Testis (tissue), 2 donors: ENCODE measurements at regions not wholly inside any gene's neighbourhood (a gene's known extent, or its start where the extent isn't known, plus 50 kb on each side); places are given as distances from the start of the nearest gene placed in this dataset.

Experiments used
- DNase-seq: peaks from one replicate; pipeline ENCODE4 v3.0.0-alpha.2; 2019
- H3K27ac ChIP-seq, 2 donors: fragments of 200-600 bp; sonication (generic); one replicate each; pipeline ENCODE4 v1.5.1; 2019
- H3K27me3 ChIP-seq: fragments of 200-600 bp; sonication (generic); one replicate; pipeline ENCODE4 v1.5.1; 2019
- H3K36me3 ChIP-seq: fragments of 200-600 bp; sonication (generic); one replicate; pipeline ENCODE4 v1.5.1; 2017; ENCODE audit warnings: low read depth; ENCODE audit errors: missing control alignments
- H3K4me1 ChIP-seq: fragments of 200-600 bp; sonication (generic); one replicate; pipeline ENCODE4 v1.5.1; 2019
- H3K4me3 ChIP-seq, 2 donors: fragments of 200-600 bp; sonication (generic); one replicate each; pipeline ENCODE4 v1.5.1; 2017 to 2019
- H3K9me3 ChIP-seq: fragments of 200-600 bp; sonication (generic); one replicate; pipeline ENCODE4 v1.5.1; 2017
- CTCF ChIP-seq, 3 experiments: fragments of 450-650 bp in 2 of 3; fragments of 200-600 bp in 1 of 3; sonication (generic) in 1 of 3; IDR thresholded peaks; one replicate each; pipeline ENCODE4 v1.5.1; 2016 to 2019; ENCODE audit warnings: antibody characterized with exemption in 3 of 3, mild to moderate bottlenecking in 2 of 3, moderate library complexity in 1 of 3
- POLR2A ChIP-seq: fragments of 450-650 bp; IDR thresholded peaks from one replicate; pipeline ENCODE4 v1.6.1; 2017; ENCODE audit warnings: antibody characterized with exemption, mild to moderate bottlenecking, moderate library complexity
- WGBS, 2 donors: methylation state at CpG; one replicate each; pipeline ENCODE4 v1.1.5; 2018; 5-methylcytosine and 5-hydroxymethylcytosine counted together
- intact Hi-C: fragments of 100-400 bp; cut with DNase I; formaldehyde crosslinking; loops from one replicate; pipeline ENCODE4 v1.15.1; 2023; ENCODE audit warnings: low total_unique reads

- DNase-seq = no peak
- 78 to 84% methylated on average over 5 of the region's 5 CpGs for WGBS, 2 donors
- Histone ChIP-seq H3K27me3 (no peaks in the 10 kb centered on the region), H3K9me3 (no peaks in the 10 kb centered on the region), H3K4me3 (no peak overlapping the region), H3K27ac (no peak overlapping the region), H3K36me3 (no peaks in the 10 kb centered on the region), H3K4me1 (no peaks in the 10 kb centered on the region)
- TF ChIP-seq POLR2A = no peak
- TF ChIP-seq CTCF (IDR thresholded peaks at IDR 0.05) = no peak
- intact Hi-C loops = no loop called here
Measured at GRCh38 chr2:37541516-37541915, 129.9 kb downstream of the CDC42EP3 start.

GRCh38 chr2:37543999-37544557 is 127.4 kb downstream of the CDC42EP3 start:
- no peak overlapping the region for H3K27ac ChIP-seq
- H3K27me3 ChIP-seq = no peaks in the 10 kb centered on the region
- WGBS, 2 donors = 87 to 91% methylated on average over 4 of the region's 4 CpGs
- H3K4me1 ChIP-seq = no peaks in the 10 kb centered on the region
- H3K9me3 ChIP-seq = no peaks in the 10 kb centered on the region
- no peak for DNase-seq
- H3K4me3 ChIP-seq = no peak overlapping the region
- intact Hi-C loops = no loop called here
- TF ChIP-seq POLR2A = no peak
- no peak for TF ChIP-seq CTCF (IDR thresholded peaks at IDR 0.05)
- H3K36me3 ChIP-seq = no peaks in the 10 kb centered on the region

GRCh38 chr2:37544591-37545031 is 126.8 kb downstream of the CDC42EP3 start:
- Histone ChIP-seq H3K4me1 (no peaks in the 10 kb centered on the region), H3K4me3 (no peak overlapping the region), H3K36me3 (no peaks in the 10 kb centered on the region), H3K9me3 (no peaks in the 10 kb centered on the region), H3K27me3 (no peaks in the 10 kb centered on the region), H3K27ac (no peak overlapping the region)
- intact Hi-C loops = no loop called here
- DNase-seq = no peak
- 67 to 86% methylated on average over 1 of the region's 1 CpG for WGBS, 2 donors
- TF ChIP-seq CTCF (IDR thresholded peaks at IDR 0.05) (no peak), POLR2A (no peak)

GRCh38 chr2:37549598-37549997 is 121.8 kb downstream of the CDC42EP3 start:
- H3K4me3 ChIP-seq = no peak overlapping the region
- no peaks in the 10 kb centered on the region for H3K27me3 ChIP-seq
- H3K27ac ChIP-seq = no peak overlapping the region
- WGBS, 2 donors = 57 to 64% methylated on average over 4 of the region's 4 CpGs
- TF ChIP-seq POLR2A = no peak
- TF ChIP-seq CTCF (IDR thresholded peaks at IDR 0.05) = no peak
- no peaks in the 10 kb centered on the region for H3K9me3 ChIP-seq
- DNase-seq = no peak
- H3K36me3 ChIP-seq = no peaks in the 10 kb centered on the region
- H3K4me1 ChIP-seq = no peaks in the 10 kb centered on the region
- intact Hi-C loops = no loop called here

- H3K36me3 ChIP-seq = no peaks in the 10 kb centered on the region
- TF ChIP-seq CTCF (IDR thresholded peaks at IDR 0.05) = no peak
Measured at GRCh38 chr2:37550190-37550589, 121.3 kb downstream of the CDC42EP3 start.

More at GRCh38 chr2:37550190-37550589, 121.3 kb downstream of the CDC42EP3 start:
- Histone ChIP-seq H3K27ac (no peak overlapping the region), H3K4me1 (no peaks in the 10 kb centered on the region), H3K9me3 (no peaks in the 10 kb centered on the region), H3K4me3 (no peak overlapping the region), H3K27me3 (no peaks in the 10 kb centered on the region)
- no peak for DNase-seq
- intact Hi-C loops = no loop called here
